ENCODE measurements at regions not wholly inside any gene's neighbourhood (a gene's known extent, or its start where the extent isn't known, plus 50 kb on each side); places are given as distances from the start of the nearest gene placed in this dataset.

- H3K4me3 ChIP-seq (ENCODE audit: low read length in 2 of 2): no peak overlapping the region
- H3K27me3 ChIP-seq (ENCODE audit: control insufficient read depth in 2 of 2, insufficient read depth in 2 of 2, low read length in 2 of 2): no peaks in the 10 kb centered on the region
- no peaks in the 10 kb centered on the region for H3K4me1 ChIP-seq (ENCODE audit: control insufficient read depth in 2 of 2, insufficient read depth in 2 of 2, low read length in 2 of 2)
- H3K27ac ChIP-seq (ENCODE audit: low read depth in 2 of 2, low read length in 2 of 2): no peak overlapping the region
- H3K9me3 ChIP-seq (ENCODE audit: control insufficient read depth in 2 of 2, low read length in 2 of 2): no peaks in the 10 kb centered on the region
- no peaks in the 10 kb centered on the region for H3K36me3 ChIP-seq (ENCODE audit: control insufficient read depth in 2 of 2, insufficient read depth in 2 of 2, low read length in 2 of 2)
- H3K9ac ChIP-seq (ENCODE audit: low read depth in 1 of 2, low read length in 2 of 2): no peak overlapping the region
Observed at GRCh38 chr12:125687403-125687802, 622.2 kb downstream of the AACS start.

GRCh38 chr12:125687820-125688219 is 622.6 kb downstream of the AACS start:
- no peak overlapping the region for H3K4me3 ChIP-seq (ENCODE audit: low read length in 2 of 2)
- H3K27me3 ChIP-seq (ENCODE audit: control insufficient read depth in 2 of 2, insufficient read depth in 2 of 2, low read length in 2 of 2): no peaks in the 10 kb centered on the region
- H3K9me3 ChIP-seq (ENCODE audit: control insufficient read depth in 2 of 2, low read length in 2 of 2): no peaks in the 10 kb centered on the region
- no peak overlapping the region for H3K27ac ChIP-seq (ENCODE audit: low read depth in 2 of 2, low read length in 2 of 2)
- no peaks in the 10 kb centered on the region for H3K36me3 ChIP-seq (ENCODE audit: control insufficient read depth in 2 of 2, insufficient read depth in 2 of 2, low read length in 2 of 2)
- H3K4me1 ChIP-seq (ENCODE audit: control insufficient read depth in 2 of 2, insufficient read depth in 2 of 2, low read length in 2 of 2): no peaks in the 10 kb centered on the region
- no peak overlapping the region for H3K9ac ChIP-seq (ENCODE audit: low read depth in 1 of 2, low read length in 2 of 2)

- no peaks in the 10 kb centered on the region for H3K36me3 ChIP-seq (ENCODE audit: control insufficient read depth in 2 of 2, insufficient read depth in 2 of 2, low read length in 2 of 2)
- H3K4me1 ChIP-seq (ENCODE audit: control insufficient read depth in 2 of 2, insufficient read depth in 2 of 2, low read length in 2 of 2): no peaks in the 10 kb centered on the region
- no peak overlapping the region for H3K4me3 ChIP-seq (ENCODE audit: low read length in 2 of 2)
- H3K27me3 ChIP-seq (ENCODE audit: control insufficient read depth in 2 of 2, insufficient read depth in 2 of 2, low read length in 2 of 2): no peaks in the 10 kb centered on the region
- no peak overlapping the region for H3K9ac ChIP-seq (ENCODE audit: low read depth in 1 of 2, low read length in 2 of 2)
- H3K27ac ChIP-seq (ENCODE audit: low read depth in 2 of 2, low read length in 2 of 2): no peak overlapping the region
- H3K9me3 ChIP-seq (ENCODE audit: control insufficient read depth in 2 of 2, low read length in 2 of 2): no peaks in the 10 kb centered on the region
Observed at GRCh38 chr12:125688223-125688622, 623.0 kb downstream of the AACS start.

DNA sequence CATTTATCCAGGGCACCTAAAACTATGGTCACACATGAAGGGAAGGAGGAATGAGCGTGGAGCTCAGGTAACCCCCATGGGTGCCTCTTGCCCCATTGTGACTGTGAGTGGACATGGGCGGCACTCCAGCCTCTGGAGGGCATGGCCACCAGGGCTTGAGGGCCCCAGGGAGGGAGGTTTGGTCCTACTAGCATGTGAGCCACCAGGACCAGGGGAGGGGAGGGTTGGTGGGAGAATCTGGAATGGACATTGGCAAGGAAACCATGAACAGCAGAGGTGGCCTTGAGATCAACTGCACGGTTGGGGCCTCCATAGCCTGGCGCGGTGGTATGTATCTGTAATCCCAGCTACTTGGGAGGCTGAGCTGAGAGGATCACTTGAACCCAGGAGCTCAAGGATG is 623.6 kb downstream of the AACS start:
- Histone ChIP-seq H3K4me3 (ENCODE audit: low read length in 2 of 2) (no peak overlapping the region), H3K9ac (ENCODE audit: low read depth in 1 of 2, low read length in 2 of 2) (no peak overlapping the region), H3K27ac (ENCODE audit: low read depth in 2 of 2, low read length in 2 of 2) (no peak overlapping the region), H3K36me3 (ENCODE audit: control insufficient read depth in 2 of 2, insufficient read depth in 2 of 2, low read length in 2 of 2) (no peaks in the 10 kb centered on the region), H3K9me3 (ENCODE audit: control insufficient read depth in 2 of 2, low read length in 2 of 2) (no peaks in the 10 kb centered on the region), H3K27me3 (ENCODE audit: control insufficient read depth in 2 of 2, insufficient read depth in 2 of 2, low read length in 2 of 2) (no peaks in the 10 kb centered on the region), H3K4me1 (ENCODE audit: control insufficient read depth in 2 of 2, insufficient read depth in 2 of 2, low read length in 2 of 2) (no peaks in the 10 kb centered on the region)

DNA sequence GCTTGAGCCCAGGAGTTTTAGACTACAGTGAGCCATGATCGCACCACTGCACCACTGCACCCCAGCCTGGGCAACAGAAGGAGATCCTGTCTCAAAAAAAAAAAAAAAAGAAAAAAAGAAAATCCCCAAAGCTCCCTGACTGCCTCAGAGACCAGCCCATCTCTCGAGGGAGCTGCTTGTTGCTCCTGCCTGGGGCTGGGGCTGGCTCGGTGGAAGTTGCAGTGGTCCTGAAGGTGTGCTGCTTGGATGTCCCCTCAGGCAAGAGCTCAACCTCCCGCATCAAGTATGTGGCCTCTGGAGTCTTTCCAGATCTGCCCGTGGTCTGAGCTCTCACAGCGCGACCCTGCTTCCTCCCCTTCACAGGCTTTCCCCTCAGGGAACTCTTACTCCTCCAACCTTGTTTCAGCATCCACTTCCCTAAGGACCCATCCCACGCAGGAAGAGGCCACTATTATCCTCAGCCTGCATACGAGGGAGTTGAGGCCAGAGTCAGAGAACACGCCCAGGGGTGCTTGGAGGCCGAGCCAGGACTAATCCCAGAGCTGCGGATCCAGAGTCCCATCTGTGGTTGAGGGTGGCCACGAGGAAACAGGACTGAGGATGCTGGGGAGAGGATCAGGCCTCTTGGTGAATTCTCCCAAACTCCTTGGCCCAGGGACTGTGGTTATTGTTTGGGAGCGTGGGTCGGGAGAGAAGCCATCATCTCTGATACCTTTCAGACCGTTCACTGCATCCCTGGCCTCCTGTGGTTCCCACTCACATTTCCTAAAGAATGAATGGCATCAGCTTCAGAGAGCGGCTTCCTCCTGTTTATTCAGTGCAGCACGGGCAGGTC is 624.6 kb downstream of the AACS start:
- Histone ChIP-seq H3K4me3 (ENCODE audit: low read length in 2 of 2) (no peak overlapping the region), H3K9ac (ENCODE audit: low read depth in 1 of 2, low read length in 2 of 2) (no peak overlapping the region)

GRCh38 chr12:125690841-125691240 is 625.6 kb downstream of the AACS start:
- Histone ChIP-seq H3K27me3 (ENCODE audit: control insufficient read depth in 2 of 2, insufficient read depth in 2 of 2, low read length in 2 of 2) (no peaks in the 10 kb centered on the region), H3K4me3 (ENCODE audit: low read length in 2 of 2) (no peak overlapping the region), H3K9me3 (ENCODE audit: control insufficient read depth in 2 of 2, low read length in 2 of 2) (peaks cover 3% of the 10 kb centered on the region in 2 donors), H3K27ac (ENCODE audit: low read depth in 2 of 2, low read length in 2 of 2) (no peak overlapping the region), H3K4me1 (ENCODE audit: control insufficient read depth in 2 of 2, insufficient read depth in 2 of 2, low read length in 2 of 2) (no peaks in the 10 kb centered on the region), H3K9ac (ENCODE audit: low read depth in 1 of 2, low read length in 2 of 2) (no peak overlapping the region), H3K36me3 (ENCODE audit: control insufficient read depth in 2 of 2, insufficient read depth in 2 of 2, low read length in 2 of 2) (no peaks in the 10 kb centered on the region)

More for the DNA sequence above, 624.6 kb downstream of the AACS start:
- Histone ChIP-seq H3K27me3 (ENCODE audit: control insufficient read depth in 2 of 2, insufficient read depth in 2 of 2, low read length in 2 of 2) (no peaks in the 10 kb centered on the region), H3K36me3 (ENCODE audit: control insufficient read depth in 2 of 2, insufficient read depth in 2 of 2, low read length in 2 of 2) (no peaks in the 10 kb centered on the region), H3K9me3 (ENCODE audit: control insufficient read depth in 2 of 2, low read length in 2 of 2) (peaks cover 0 to 3% of the 10 kb centered on the region in 2 donors), H3K4me1 (ENCODE audit: control insufficient read depth in 2 of 2, insufficient read depth in 2 of 2, low read length in 2 of 2) (no peaks in the 10 kb centered on the region), H3K27ac (ENCODE audit: low read depth in 2 of 2, low read length in 2 of 2) (no peak overlapping the region)

DNA sequence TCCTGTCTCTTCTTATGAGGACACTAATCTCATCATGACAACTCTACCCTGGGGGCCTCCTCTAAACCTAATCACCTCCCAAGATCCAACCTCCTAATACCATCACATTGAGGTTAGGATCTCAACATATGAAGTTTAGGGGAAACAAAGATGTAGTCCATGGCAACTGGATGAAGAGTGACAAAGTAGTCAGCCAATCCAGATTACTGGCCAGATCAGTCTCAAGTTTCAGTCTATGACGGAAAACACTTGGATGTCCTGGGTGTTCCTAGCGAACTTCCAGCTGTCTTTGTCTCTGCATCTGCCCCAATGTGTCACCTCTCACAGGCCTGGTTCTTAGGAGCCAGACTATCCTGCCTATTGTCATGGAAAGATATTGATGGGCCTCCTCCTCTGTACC is 630.8 kb downstream of the AACS start:
- Histone ChIP-seq H3K27ac (ENCODE audit: low read depth in 2 of 2, low read length in 2 of 2) (no peak overlapping the region), H3K9ac (ENCODE audit: low read depth in 1 of 2, low read length in 2 of 2) (no peak overlapping the region)

GRCh38 chr12:125704803-125705202 is 639.6 kb downstream of the AACS start:
- no peak overlapping the region for H3K4me3 ChIP-seq (ENCODE audit: low read length in 2 of 2)
- no peaks in the 10 kb centered on the region for H3K36me3 ChIP-seq (ENCODE audit: control insufficient read depth in 2 of 2, insufficient read depth in 2 of 2, low read length in 2 of 2)
- no peaks in the 10 kb centered on the region for H3K4me1 ChIP-seq (ENCODE audit: control insufficient read depth in 2 of 2, insufficient read depth in 2 of 2, low read length in 2 of 2)
- H3K27me3 ChIP-seq (ENCODE audit: control insufficient read depth in 2 of 2, insufficient read depth in 2 of 2, low read length in 2 of 2): no peaks in the 10 kb centered on the region
- no peak overlapping the region for H3K9ac ChIP-seq (ENCODE audit: low read depth in 1 of 2, low read length in 2 of 2)
- H3K9me3 ChIP-seq (ENCODE audit: control insufficient read depth in 2 of 2, low read length in 2 of 2): peaks cover 0 to 6% of the 10 kb centered on the region in 2 donors
- H3K27ac ChIP-seq (ENCODE audit: low read depth in 2 of 2, low read length in 2 of 2): no peak overlapping the region

More for the DNA sequence above, 630.8 kb downstream of the AACS start:
- Histone ChIP-seq H3K9me3 (ENCODE audit: control insufficient read depth in 2 of 2, low read length in 2 of 2) (peaks cover 3% of the 10 kb centered on the region in 2 donors), H3K4me1 (ENCODE audit: control insufficient read depth in 2 of 2, insufficient read depth in 2 of 2, low read length in 2 of 2) (no peaks in the 10 kb centered on the region), H3K27me3 (ENCODE audit: control insufficient read depth in 2 of 2, insufficient read depth in 2 of 2, low read length in 2 of 2) (no peaks in the 10 kb centered on the region), H3K36me3 (ENCODE audit: control insufficient read depth in 2 of 2, insufficient read depth in 2 of 2, low read length in 2 of 2) (no peaks in the 10 kb centered on the region), H3K4me3 (ENCODE audit: low read length in 2 of 2) (no peak overlapping the region)

GRCh38 chr12:125720961-125721360 is 655.7 kb downstream of the AACS start:
- H3K4me3 ChIP-seq (ENCODE audit: low read length in 2 of 2): no peak overlapping the region
- H3K9me3 ChIP-seq (ENCODE audit: control insufficient read depth in 2 of 2, low read length in 2 of 2): peaks cover 0 to 3% of the 10 kb centered on the region in 2 donors
- H3K36me3 ChIP-seq (ENCODE audit: control insufficient read depth in 2 of 2, insufficient read depth in 2 of 2, low read length in 2 of 2): no peaks in the 10 kb centered on the region
- H3K27me3 ChIP-seq (ENCODE audit: control insufficient read depth in 2 of 2, insufficient read depth in 2 of 2, low read length in 2 of 2): no peaks in the 10 kb centered on the region
- no peak overlapping the region for H3K9ac ChIP-seq (ENCODE audit: low read depth in 1 of 2, low read length in 2 of 2)
- H3K4me1 ChIP-seq (ENCODE audit: control insufficient read depth in 2 of 2, insufficient read depth in 2 of 2, low read length in 2 of 2): no peaks in the 10 kb centered on the region
- no peak overlapping the region for H3K27ac ChIP-seq (ENCODE audit: low read depth in 2 of 2, low read length in 2 of 2)

DNA sequence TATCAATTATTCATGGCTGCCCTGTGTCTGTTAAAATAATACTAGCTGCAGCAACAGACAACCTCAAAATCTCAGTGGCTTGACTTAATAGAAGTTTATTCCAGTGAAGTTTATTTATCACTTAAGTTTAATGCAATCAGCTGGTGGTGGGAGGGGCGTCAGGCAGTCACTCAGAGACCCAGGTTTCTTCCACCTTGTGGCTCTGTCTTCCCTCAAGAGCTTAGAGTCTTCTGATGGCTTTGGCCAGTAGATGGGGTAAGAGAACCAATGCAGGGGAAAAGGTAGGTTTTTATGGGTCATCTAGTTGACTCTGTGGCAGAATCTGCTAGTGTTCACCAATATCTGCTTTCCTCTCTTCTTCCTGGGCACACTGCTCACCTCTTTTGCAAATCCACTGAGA is 668.9 kb downstream of the AACS start:
- H3K27ac ChIP-seq (ENCODE audit: low read depth in 2 of 2, low read length in 2 of 2): no peak overlapping the region
- no peaks in the 10 kb centered on the region for H3K36me3 ChIP-seq (ENCODE audit: control insufficient read depth in 2 of 2, insufficient read depth in 2 of 2, low read length in 2 of 2)
- no peak overlapping the region for H3K4me3 ChIP-seq (ENCODE audit: low read length in 2 of 2)
- H3K9ac ChIP-seq (ENCODE audit: low read depth in 1 of 2, low read length in 2 of 2): no peak overlapping the region
- no peaks in the 10 kb centered on the region for H3K4me1 ChIP-seq (ENCODE audit: control insufficient read depth in 2 of 2, insufficient read depth in 2 of 2, low read length in 2 of 2)
- H3K27me3 ChIP-seq (ENCODE audit: control insufficient read depth in 2 of 2, insufficient read depth in 2 of 2, low read length in 2 of 2): no peaks in the 10 kb centered on the region
- no peaks in the 10 kb centered on the region for H3K9me3 ChIP-seq (ENCODE audit: control insufficient read depth in 2 of 2, low read length in 2 of 2)
